Bronchial epithelial cell (primary cell): ENCODE measurements at regions not wholly inside any gene's neighbourhood (a gene's known extent, or its start where the extent isn't known, plus 50 kb on each side); places are given as distances from the start of the nearest gene placed in this dataset.

Source experiments
- DNase-seq: peaks from one replicate; pipeline ENCODE4 v3.0.0-alpha.2; 2010; ENCODE audit warnings: low read depth
- FAIRE-seq: peaks from 2 replicates; lab custom pipeline; 2011; peaks lifted over from hg19 to GRCh38; lab: Jason Lieb, UNC
- H3K27me3 ChIP-seq: 2 replicates; pipeline ENCODE4 v1.5.1; 2011; ENCODE audit warnings: low read length; ENCODE audit not compliant: control insufficient read depth, insufficient read depth
- H3K36me3 ChIP-seq: 2 replicates; pipeline ENCODE4 v1.5.1; 2011; ENCODE audit warnings: low read length; ENCODE audit not compliant: control insufficient read depth, insufficient read depth
- H3K4me3 ChIP-seq: 2 replicates; pipeline ENCODE4 v1.5.1; 2011; ENCODE audit warnings: mild to moderate bottlenecking, low read depth, low read length, control low read depth
- TF ChIP-seq, protein P1 (sequence below): IDR thresholded peaks from 2 replicates; pipeline ENCODE4 v1.5.1; 2011; ENCODE audit warnings: mild to moderate bottlenecking, moderate library complexity, low read length, control low read depth, inconsistent platforms; ENCODE audit not compliant: insufficient read depth, severe bottlenecking

DNA sequence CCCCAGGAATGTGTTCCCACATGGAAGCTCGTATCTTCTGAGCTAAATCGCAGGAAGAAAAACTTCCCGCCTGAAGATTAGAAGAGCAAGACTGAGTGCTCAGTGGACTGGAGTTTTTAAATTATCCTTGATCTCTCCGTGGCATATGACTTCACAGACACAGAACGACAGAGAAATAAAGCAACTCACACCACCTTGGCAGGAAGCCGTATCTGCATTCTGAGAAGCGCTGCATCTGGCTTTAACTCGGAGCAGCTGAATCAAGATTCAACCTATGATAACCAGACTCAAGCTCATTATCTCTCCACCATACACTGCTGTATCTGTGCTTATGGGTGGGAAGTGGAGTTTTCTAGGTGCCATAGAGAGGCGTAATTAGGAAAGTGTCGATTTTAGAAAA, 1482.7 kb downstream of the AACS start:
- TF ChIP-seq, protein P1, sequence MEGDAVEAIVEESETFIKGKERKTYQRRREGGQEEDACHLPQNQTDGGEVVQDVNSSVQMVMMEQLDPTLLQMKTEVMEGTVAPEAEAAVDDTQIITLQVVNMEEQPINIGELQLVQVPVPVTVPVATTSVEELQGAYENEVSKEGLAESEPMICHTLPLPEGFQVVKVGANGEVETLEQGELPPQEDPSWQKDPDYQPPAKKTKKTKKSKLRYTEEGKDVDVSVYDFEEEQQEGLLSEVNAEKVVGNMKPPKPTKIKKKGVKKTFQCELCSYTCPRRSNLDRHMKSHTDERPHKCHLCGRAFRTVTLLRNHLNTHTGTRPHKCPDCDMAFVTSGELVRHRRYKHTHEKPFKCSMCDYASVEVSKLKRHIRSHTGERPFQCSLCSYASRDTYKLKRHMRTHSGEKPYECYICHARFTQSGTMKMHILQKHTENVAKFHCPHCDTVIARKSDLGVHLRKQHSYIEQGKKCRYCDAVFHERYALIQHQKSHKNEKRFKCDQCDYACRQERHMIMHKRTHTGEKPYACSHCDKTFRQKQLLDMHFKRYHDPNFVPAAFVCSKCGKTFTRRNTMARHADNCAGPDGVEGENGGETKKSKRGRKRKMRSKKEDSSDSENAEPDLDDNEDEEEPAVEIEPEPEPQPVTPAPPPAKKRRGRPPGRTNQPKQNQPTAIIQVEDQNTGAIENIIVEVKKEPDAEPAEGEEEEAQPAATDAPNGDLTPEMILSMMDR: no peak
- no peak for FAIRE-seq
- DNase-seq: no peak
- no peaks in the 10 kb centered on the region for H3K36me3 ChIP-seq
- no peaks in the 10 kb centered on the region for H3K27me3 ChIP-seq
- no peak overlapping the region for H3K4me3 ChIP-seq

DNA sequence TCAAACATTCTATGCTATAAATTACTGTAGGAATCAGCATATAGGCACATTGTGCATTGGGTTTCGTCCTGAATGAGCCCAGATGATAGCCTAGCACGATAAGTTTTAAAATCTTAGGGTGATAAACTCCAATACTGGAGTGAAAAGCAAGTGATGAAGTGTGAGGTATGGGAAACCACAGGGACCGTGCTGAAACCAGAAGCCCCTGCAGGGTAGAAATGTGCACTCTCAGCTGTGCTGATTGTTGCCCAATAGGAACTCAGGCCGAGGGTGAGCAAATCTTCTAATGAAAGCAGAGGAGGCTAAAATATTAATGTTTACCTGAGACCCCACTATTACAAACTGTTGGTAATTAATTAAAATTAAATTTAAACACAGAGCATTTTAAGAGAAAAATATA, 1486.6 kb downstream of the AACS start:
- H3K36me3 ChIP-seq: no peaks in the 10 kb centered on the region
- no peak overlapping the region for H3K4me3 ChIP-seq
- H3K27me3 ChIP-seq: no peaks in the 10 kb centered on the region
- DNase-seq (no peak), FAIRE-seq (no peak)
- TF ChIP-seq, protein P1: no peak

DNA sequence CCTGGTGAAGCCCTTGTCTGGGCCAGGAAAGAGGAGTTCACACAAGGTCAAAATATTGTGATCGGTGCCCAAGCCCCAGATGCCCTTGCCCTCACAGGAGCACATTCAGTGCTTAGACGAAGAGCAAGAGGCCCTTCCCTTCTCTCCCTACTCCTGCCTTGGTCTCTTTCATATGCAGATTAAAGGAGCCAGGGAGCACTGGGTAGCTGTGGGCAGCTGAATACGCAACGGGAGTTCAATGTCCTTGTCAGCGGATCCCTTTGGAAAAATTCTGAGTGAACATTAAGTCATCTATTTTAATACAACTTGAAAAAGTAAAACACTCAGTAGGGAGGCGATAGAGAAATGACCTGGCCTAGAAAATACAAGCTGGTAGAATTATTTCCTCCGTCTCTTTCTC, 1489.4 kb downstream of the AACS start:
- no peaks in the 10 kb centered on the region for H3K36me3 ChIP-seq
- H3K27me3 ChIP-seq: no peaks in the 10 kb centered on the region
- DNase-seq: no peak
- TF ChIP-seq, protein P1: no peak
- FAIRE-seq: no peak
- no peak overlapping the region for H3K4me3 ChIP-seq

DNA sequence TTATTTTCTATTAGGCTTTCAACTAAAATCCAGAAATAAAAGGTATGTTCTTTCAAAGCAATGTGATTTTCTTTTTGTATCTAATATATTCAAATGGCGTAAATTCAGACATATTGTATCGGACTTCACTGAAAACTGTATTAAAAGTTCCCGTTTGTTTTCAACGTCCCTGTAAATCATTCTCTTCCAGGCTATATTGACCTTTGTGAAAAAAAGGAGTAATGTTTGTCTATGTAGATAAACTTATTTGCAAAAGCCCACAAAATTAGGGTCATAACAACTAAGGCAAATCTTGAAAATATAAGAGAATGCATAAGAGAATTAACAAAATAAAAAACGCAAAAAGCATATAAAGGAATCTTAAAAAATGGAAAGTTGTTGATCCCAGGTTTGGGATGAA, 1492.4 kb downstream of the AACS start:
- H3K4me3 ChIP-seq: no peak overlapping the region
- H3K27me3 ChIP-seq: no peaks in the 10 kb centered on the region
- DNase-seq (no peak), FAIRE-seq (no peak)
- TF ChIP-seq, protein P1: no peak
- no peaks in the 10 kb centered on the region for H3K36me3 ChIP-seq

DNA sequence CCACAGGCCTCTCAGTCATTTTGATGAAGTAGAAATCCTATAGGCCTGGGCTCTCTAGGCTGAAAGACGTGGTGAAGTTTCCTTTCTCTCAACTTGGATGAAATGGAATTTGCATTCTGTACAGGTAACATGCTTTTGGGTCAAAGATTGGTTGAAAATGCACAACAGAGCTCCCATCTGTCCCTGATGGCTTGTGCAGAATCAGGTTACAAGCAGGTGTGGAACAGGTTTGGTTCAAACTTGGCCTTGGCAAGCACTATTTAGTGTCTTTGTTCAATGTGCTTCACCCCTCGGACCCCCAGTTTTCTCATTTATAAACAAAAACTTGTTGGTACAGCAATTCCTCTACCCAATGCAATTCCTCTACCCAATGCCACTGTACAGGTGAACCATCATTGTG, 1493.0 kb downstream of the AACS start:
- no peaks in the 10 kb centered on the region for H3K27me3 ChIP-seq
- TF ChIP-seq, protein P1: no peak
- no peaks in the 10 kb centered on the region for H3K36me3 ChIP-seq
- no peak overlapping the region for H3K4me3 ChIP-seq
- DNase-seq (no peak), FAIRE-seq (no peak)

DNA sequence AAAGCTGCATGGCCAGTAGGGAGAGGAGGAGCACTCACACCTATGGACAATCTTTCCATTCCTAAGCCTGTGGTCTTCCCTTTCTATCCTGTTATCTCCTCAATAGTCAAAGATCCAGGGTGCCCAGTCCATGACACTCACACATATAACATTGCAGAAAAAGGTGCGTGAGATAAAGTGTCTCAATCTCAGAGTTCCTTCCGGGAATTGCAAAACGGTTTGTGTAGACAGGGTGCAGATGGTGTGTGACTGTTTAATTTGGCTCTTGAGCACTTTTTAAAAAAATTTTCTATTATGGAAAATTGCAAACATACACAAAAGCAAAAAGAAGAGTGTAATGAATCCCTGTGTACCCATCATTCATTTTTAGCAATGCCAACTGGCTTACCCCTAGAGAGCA, 1493.6 kb downstream of the AACS start:
- no peaks in the 10 kb centered on the region for H3K36me3 ChIP-seq
- FAIRE-seq (no peak), DNase-seq (no peak)
- no peaks in the 10 kb centered on the region for H3K27me3 ChIP-seq
- TF ChIP-seq, protein P1: no peak
- no peak overlapping the region for H3K4me3 ChIP-seq
